Transverse colon (tissue), 4 donors: ENCODE measurements at regions not wholly inside any gene's neighbourhood (a gene's known extent, or its start where the extent isn't known, plus 50 kb on each side); places are given as distances from the start of the nearest gene placed in this dataset.
"Not testable (repeated sequence)": the region's sequence is repeated elsewhere in the genome, so short reads cannot be mapped to it uniquely, and the experiment has no call there.

Experiments used
- DNase-seq: peaks from one replicate; pipeline ENCODE4 v3.0.0-alpha.2; 2019
- H3K27ac ChIP-seq, 4 donors: fragments of 200-600 bp; sonication (generic); 2 replicates each; pipeline ENCODE4 v1.5.1; 2016 to 2018; ENCODE audit warnings: inconsistent platforms in 4 of 4
- H3K27me3 ChIP-seq: fragments of 200-600 bp; sonication (generic); 2 replicates; pipeline ENCODE4 v1.5.1; 2017; ENCODE audit warnings: inconsistent platforms
- H3K36me3 ChIP-seq, 4 donors: fragments of 200-600 bp; sonication (generic); 2 replicates each; pipeline ENCODE4 v1.5.1; 2017 to 2019; ENCODE audit warnings: inconsistent platforms in 4 of 4
- H3K4me1 ChIP-seq, 4 donors: fragments of 200-600 bp; sonication (generic); 2 replicates each; pipeline ENCODE4 v1.5.1; 2017 to 2020; ENCODE audit warnings: inconsistent platforms in 4 of 4
- H3K4me3 ChIP-seq, 4 donors: fragments of 200-600 bp; sonication (generic); 1 replicate in 1 of 4; 2 replicates in 3 of 4; pipeline versions ENCODE4 v1.5.1 to v1.6.1; 2017 to 2019; ENCODE audit warnings: inconsistent platforms in 4 of 4
- H3K9me3 ChIP-seq, 2 donors: fragments of 200-600 bp; sonication (generic); 2 replicates each; pipeline ENCODE4 v1.5.1; 2017 to 2019; ENCODE audit warnings: inconsistent platforms in 2 of 2
- EP300 ChIP-seq: sonication (generic); formaldehyde crosslinking; IDR thresholded peaks from one replicate; pipeline ENCODE4 v1.6.1; 2017; ENCODE audit warnings: antibody characterized with exemption, low read depth
- POLR2A ChIP-seq: fragments of 450-650 bp; IDR thresholded peaks from one replicate; pipeline ENCODE4 v1.6.1; 2016; ENCODE audit warnings: antibody characterized with exemption, mild to moderate bottlenecking, moderate library complexity
- POLR2AphosphoS5 ChIP-seq, 3 donors: sonication (generic); formaldehyde crosslinking; IDR thresholded peaks; one replicate each; pipeline ENCODE4 v1.6.1; 2016; ENCODE audit warnings: antibody characterized with exemption in 3 of 3
- WGBS, 2 donors: methylation state at CpG; one replicate each; pipeline ENCODE4 v1.1.5; 2018; ENCODE audit warnings: low coverage in 1 of 2; 5-methylcytosine and 5-hydroxymethylcytosine counted together
- in situ Hi-C, 4 donors: fragments of 200-750 bp; cut with MboI; loops; one replicate each; pipeline versions ENCODE4 v1.15.0 to v1.15.1; 2017; ENCODE audit warnings: low sequenced_read_pairs in 3 of 4, low pct_ligation_motif_present in 1 of 4, low pct_unique_long_range_greater_than_20kb in 1 of 4
- intact Hi-C: fragments of 100-400 bp; cut with DNase I; formaldehyde crosslinking; loops from one replicate; pipeline ENCODE4 v1.15.1; 2023; ENCODE audit warnings: low total_unique reads
- TF ChIP-seq, protein P1 (sequence below), 5 experiments: fragments of 200-600 bp in 3 of 5; fragments of 450-650 bp in 2 of 5; sonication (generic) in 3 of 5; IDR thresholded peaks; 1 replicate in 2 of 5; 2 replicates in 3 of 5; pipeline ENCODE4 v1.5.1; 2016 to 2017; ENCODE audit warnings: antibody characterized with exemption in 5 of 5, inconsistent platforms in 3 of 5, mild to moderate bottlenecking in 2 of 5, moderate library complexity in 1 of 5

DNA sequence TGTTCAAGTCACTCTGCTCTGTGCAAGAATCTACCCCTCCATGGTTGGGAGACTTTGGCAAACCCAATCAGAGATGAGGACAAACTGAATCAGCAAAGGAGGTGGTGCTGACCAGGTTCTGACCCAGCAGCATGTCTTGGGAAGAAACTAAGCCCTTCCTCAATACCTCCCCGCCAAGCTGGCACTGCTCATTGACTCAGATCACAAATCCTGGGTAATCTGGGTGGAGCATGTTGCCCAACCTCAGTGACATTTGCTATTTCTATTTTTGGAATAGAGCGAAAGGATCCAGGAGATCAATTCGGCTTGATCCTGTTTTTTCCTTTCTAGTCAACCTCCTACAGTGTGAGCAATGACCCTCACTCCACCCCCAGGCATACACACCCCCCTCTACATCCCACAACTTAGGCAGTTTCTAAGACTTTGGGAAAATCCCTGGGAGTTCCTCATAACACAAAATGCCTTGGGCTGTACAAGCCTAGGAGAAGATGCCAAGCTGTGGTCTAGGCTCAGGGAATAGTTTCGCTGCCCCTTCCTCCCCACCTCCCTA, 166.8 kb upstream of the KCNJ6 start:
- intact Hi-C loops (no loop called here), in situ Hi-C loops (no loop called here)
- H3K36me3 ChIP-seq: no peaks in the 10 kb centered on the region
- no peaks in the 10 kb centered on the region for H3K9me3 ChIP-seq
- no peak overlapping the region for H3K27ac ChIP-seq
- no peak overlapping the region for H3K4me3 ChIP-seq
- TF ChIP-seq EP300 (no peak), POLR2AphosphoS5 (IDR thresholded peaks at IDR 0.05) (no peak)
- TF ChIP-seq, protein P1, sequence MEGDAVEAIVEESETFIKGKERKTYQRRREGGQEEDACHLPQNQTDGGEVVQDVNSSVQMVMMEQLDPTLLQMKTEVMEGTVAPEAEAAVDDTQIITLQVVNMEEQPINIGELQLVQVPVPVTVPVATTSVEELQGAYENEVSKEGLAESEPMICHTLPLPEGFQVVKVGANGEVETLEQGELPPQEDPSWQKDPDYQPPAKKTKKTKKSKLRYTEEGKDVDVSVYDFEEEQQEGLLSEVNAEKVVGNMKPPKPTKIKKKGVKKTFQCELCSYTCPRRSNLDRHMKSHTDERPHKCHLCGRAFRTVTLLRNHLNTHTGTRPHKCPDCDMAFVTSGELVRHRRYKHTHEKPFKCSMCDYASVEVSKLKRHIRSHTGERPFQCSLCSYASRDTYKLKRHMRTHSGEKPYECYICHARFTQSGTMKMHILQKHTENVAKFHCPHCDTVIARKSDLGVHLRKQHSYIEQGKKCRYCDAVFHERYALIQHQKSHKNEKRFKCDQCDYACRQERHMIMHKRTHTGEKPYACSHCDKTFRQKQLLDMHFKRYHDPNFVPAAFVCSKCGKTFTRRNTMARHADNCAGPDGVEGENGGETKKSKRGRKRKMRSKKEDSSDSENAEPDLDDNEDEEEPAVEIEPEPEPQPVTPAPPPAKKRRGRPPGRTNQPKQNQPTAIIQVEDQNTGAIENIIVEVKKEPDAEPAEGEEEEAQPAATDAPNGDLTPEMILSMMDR (IDR thresholded peaks at IDR 0.05): no peak
- no peaks in the 10 kb centered on the region for H3K4me1 ChIP-seq
- DNase-seq: no peak
- 70% methylated on average over 4 of the region's 4 CpGs; no CpG with 5 or more reads in 1 of the 2 donors for WGBS, 2 donors
- H3K27me3 ChIP-seq: no peaks in the 10 kb centered on the region

DNA sequence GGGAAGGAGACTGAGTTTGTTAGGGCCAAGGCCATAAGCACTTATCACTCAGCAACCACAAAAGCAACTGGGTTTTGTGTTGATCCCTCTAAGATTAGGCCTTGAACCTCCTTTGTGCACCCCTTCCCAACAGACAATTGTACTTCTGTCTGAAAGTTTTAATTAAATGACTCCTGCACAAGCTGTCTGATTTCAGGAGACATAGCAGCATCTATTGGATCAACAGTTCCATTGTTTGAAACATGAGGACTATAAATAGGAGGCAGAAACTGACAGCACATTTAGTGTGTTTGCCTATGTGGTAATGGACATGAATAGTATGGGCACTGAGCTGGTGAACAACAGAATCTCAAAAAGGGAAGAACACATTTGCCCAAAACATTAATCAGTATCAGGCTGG, 167.3 kb upstream of the KCNJ6 start:
- no peaks in the 10 kb centered on the region for H3K36me3 ChIP-seq
- H3K27ac ChIP-seq: no peak overlapping the region
- DNase-seq: no peak
- H3K9me3 ChIP-seq: no peaks in the 10 kb centered on the region
- no peaks in the 10 kb centered on the region for H3K4me1 ChIP-seq
- no peak overlapping the region for H3K4me3 ChIP-seq
- TF ChIP-seq EP300 (no peak), POLR2A (no peak), POLR2AphosphoS5 (IDR thresholded peaks at IDR 0.05) (no peak)
- TF ChIP-seq, protein P1 (IDR thresholded peaks at IDR 0.05): no peak
- no peaks in the 10 kb centered on the region for H3K27me3 ChIP-seq
- in situ Hi-C loops: no loop called here
- intact Hi-C loops: no loop called here

DNA sequence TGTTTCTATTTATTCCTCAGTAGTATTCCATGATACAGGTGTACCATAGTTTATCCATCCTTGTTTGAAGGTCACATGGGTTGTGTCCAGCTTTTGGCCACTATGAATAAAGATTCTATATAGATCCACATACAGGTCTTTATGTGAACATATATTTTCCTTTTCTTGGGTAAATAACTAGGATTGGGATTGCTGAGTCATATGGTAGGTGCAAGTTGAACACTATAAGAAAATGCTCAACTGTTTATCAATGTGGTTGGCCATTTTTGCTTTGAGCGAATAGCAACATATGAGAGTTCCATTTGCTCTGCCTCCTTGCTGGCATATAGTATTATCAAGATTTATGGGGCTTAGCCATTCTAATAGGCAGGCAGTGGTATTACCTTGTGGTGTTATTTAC, 170.2 kb upstream of the KCNJ15 start:
- Histone ChIP-seq H3K27me3 (peaks cover 1% of the 10 kb centered on the region), H3K4me1 (no peaks in the 10 kb centered on the region), H3K9me3 (no peaks in the 10 kb centered on the region), H3K36me3 (no peaks in the 10 kb centered on the region), H3K27ac (no peak overlapping the region), H3K4me3 (no peak overlapping the region)
- no peak for TF ChIP-seq POLR2A
- in situ Hi-C loops (no loop called here), intact Hi-C loops (no loop called here)
- WGBS, 2 donors: 80 to 86% methylated on average over 1 of the region's 1 CpG
- no peak for DNase-seq

DNA sequence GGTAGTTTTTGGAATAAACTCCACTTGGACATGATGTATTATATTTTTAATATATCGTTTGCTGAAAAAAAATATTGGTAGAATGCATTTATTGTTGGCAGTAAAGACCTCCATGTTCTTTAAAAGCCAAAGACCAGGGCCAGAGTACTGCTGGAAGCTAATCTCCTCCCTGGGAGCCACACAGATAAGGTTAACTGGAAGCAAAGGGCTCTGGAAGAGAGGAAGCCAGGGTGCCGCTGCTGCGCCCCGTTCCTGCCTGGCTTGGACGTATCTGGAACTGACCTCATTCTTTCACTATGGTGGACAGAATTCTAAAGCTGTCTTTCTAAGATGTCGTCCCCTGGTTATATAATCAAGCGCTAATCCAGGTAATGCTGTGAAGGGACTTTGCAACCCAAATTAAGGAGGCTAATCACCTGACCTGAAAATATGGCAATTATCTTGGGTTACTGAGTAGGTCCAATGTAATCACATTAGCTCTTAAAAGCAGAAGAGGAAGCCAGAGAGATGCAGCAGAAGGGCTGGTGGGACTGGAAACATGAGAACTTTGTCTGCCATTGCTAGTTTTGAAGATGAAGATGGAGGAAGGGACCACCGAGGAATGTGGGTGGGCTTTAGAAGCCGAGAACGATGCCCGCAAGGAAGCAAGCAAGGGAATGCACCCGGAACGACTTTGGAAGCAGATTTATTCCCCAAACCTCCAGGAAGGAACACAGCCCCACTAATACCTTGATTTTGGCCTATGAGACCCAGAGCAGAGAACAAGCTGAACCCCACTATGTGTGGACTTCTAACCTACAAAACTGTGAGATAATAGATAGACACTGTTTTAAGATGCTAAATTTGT, 167.7 kb upstream of the KCNJ15 start:
- Histone ChIP-seq H3K27ac (no peak overlapping the region), H3K27me3 (peaks cover 3% of the 10 kb centered on the region), H3K4me1 (no peaks in the 10 kb centered on the region), H3K9me3 (no peaks in the 10 kb centered on the region), H3K4me3 (no peak overlapping the region), H3K36me3 (no peaks in the 10 kb centered on the region)
- TF ChIP-seq, protein P1 (IDR thresholded peaks at IDR 0.05): no peak
- no peak for TF ChIP-seq EP300
- no peak for TF ChIP-seq POLR2AphosphoS5 (IDR thresholded peaks at IDR 0.05)
- TF ChIP-seq POLR2A: no peak
- 83 to 86% methylated on average over 2 to 13 of the region's 13 CpGs for WGBS, 2 donors
- in situ Hi-C loops: no loop called here
- DNase-seq: no peak
- intact Hi-C loops: no loop called here

DNA sequence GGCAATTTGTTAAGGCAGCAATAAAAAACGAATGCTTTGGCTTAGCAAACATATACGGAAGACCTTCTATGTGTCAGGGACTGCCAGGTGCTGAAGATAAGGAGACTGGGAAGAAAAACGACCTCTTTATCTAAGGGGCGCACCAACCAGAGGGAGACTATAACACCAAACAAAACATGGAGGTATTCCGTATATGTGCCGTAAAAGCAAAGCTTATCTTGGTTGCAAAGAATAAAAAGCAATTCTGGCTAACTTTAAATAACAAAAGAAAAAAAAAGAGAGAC, 167.1 kb upstream of the KCNJ15 start:
- intact Hi-C loops (no loop called here), in situ Hi-C loops (no loop called here)
- Histone ChIP-seq H3K9me3 (no peaks in the 10 kb centered on the region), H3K36me3 (no peaks in the 10 kb centered on the region), H3K27ac (no peak overlapping the region), H3K27me3 (peaks cover 3% of the 10 kb centered on the region), H3K4me1 (no peaks in the 10 kb centered on the region), H3K4me3 (no peak overlapping the region)
- WGBS, 2 donors: 34 to 47% methylated on average over 6 of the region's 6 CpGs
- no peak for DNase-seq
- TF ChIP-seq, protein P1 (IDR thresholded peaks at IDR 0.05): no peak
- no peak for TF ChIP-seq POLR2AphosphoS5 (IDR thresholded peaks at IDR 0.05)
- TF ChIP-seq POLR2A: no peak
- TF ChIP-seq EP300: no peak

DNA sequence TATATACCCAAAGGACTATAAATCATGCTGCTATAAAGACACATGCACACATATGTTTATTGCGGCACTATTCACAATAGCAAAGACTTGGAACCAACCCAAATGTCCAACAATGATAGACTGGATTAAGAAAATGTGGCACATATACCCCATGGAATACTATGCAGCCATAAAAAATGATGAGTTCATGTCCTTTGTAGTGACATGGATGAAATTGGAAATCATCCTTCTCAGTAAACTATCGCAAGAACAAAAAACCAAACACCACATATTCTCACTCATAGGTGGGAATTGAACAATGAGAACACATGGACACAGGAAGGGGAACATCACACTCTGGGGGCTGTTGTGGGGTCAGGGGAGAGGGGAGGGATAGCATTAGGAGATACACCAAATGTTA, 165.7 kb upstream of the KCNJ15 start:
- H3K4me1 ChIP-seq, H3K36me3 ChIP-seq, intact Hi-C loops, H3K4me3 ChIP-seq, in situ Hi-C loops, H3K27ac ChIP-seq, H3K9me3 ChIP-seq, DNase-seq, H3K27me3 ChIP-seq: not testable (repeated sequence)
- 53 to 80% methylated on average over 1 to 2 of the region's 2 CpGs for WGBS, 2 donors
